K562 (cell line): ENCODE measurements at regions not wholly inside any gene's neighbourhood (a gene's known extent, or its start where the extent isn't known, plus 50 kb on each side); places are given as distances from the start of the nearest gene placed in this dataset.

Experiments
- ATAC-seq: fragments of 200-7000 bp; cut with Tn5 transposase; 3 replicates; pipeline ENCODE4 v1.9.1; 2020; ENCODE audit warnings: moderate library complexity
- BruUV-seq: library from RNA; stranded (reverse); fragments of 400-500 nt; replicated peaks from 2 replicates; lab custom pipeline; 2021; lab: Mats Ljungman, UMichigan
- CTCF ChIA-PET: fragments of 300-600 bp; formaldehyde crosslinking; extraction: SDS; loops from one replicate; lab custom pipeline; 2021; ENCODE audit warnings: low intra/inter-chr PET ratio; lab: Yijun Ruan, JAX
- POLR2A ChIA-PET: fragments of 300-600, 350-650 bp; sonication (Branson Sonifier 250); formaldehyde crosslinking; extraction: SDS; loops from one replicate; lab custom pipeline; 2021; ENCODE audit warnings: antibody characterized with exemption, inconsistent platforms; lab: Yijun Ruan, JAX
- DNase-seq, 4 experiments: peaks; one replicate each; pipeline versions ENCODE4 v3.0.0 to v3.0.0-alpha.2; 2011 to 2018; ENCODE audit warnings: low spot score in 3 of 4, mixed read lengths in 3 of 4; ENCODE audit errors: extremely low read depth in 1 of 4
- FAIRE-seq: peaks from 2 replicates; lab custom pipeline; 2011; peaks lifted over from hg19 to GRCh38; lab: Jason Lieb, UNC
- H2AFZ ChIP-seq: 2 replicates; pipeline ENCODE4 v1.6.0; 2011; ENCODE audit warnings: low read depth, low read length, control low read depth, inconsistent platforms
- H3K27ac ChIP-seq: fragments of 200-600 bp; 3 replicates; pipeline ENCODE4 v1.8.0; 2011; ENCODE audit warnings: low read depth, mild to moderate bottlenecking, control low read depth, inconsistent platforms, low read length, moderate library complexity, mixed read lengths; ENCODE audit errors: extremely low read depth
- H3K27me3 ChIP-seq, 2 experiments: fragments of 300-600 bp in 1 of 2; 2 replicates in 1 of 2; 3 replicates in 1 of 2; pipeline versions ENCODE4 v1.6.0 to v1.8.0; 2011; ENCODE audit warnings: inconsistent platforms in 2 of 2, low read length in 2 of 2, mild to moderate bottlenecking in 1 of 2, mixed read lengths in 1 of 2, moderate library complexity in 1 of 2; ENCODE audit not compliant: control insufficient read depth in 2 of 2, insufficient read depth in 2 of 2
- H3K36me3 ChIP-seq: fragments of 300-600 bp; 3 replicates; pipeline ENCODE4 v1.8.0; 2011; ENCODE audit warnings: mild to moderate bottlenecking, low read length, inconsistent platforms; ENCODE audit not compliant: control insufficient read depth, insufficient read depth
- H3K4me1 ChIP-seq, 2 experiments: fragments of 200-600 bp in 1 of 2; replicated peaks in 1 of 2; 2 replicates in 1 of 2; 3 replicates in 1 of 2; pipeline versions ENCODE4 v1.5.1 to v1.8.0; 2011; ENCODE audit warnings: inconsistent platforms in 2 of 2, low read length in 2 of 2, mild to moderate bottlenecking in 1 of 2, mixed read lengths in 1 of 2, moderate library complexity in 1 of 2; ENCODE audit not compliant: control insufficient read depth in 2 of 2, insufficient read depth in 2 of 2
- H3K4me2 ChIP-seq: 2 replicates; pipeline ENCODE4 v1.6.1; 2011; ENCODE audit warnings: low read length, control low read depth, inconsistent platforms, mixed read lengths; ENCODE audit not compliant: insufficient read depth
- H3K4me3 ChIP-seq: fragments of 200-600 bp; sonication (generic), shearing (Covaris generic); 2 replicates; pipeline ENCODE4 v1.5.1; 2016; ENCODE audit warnings: control low read depth, inconsistent platforms
- H3K79me2 ChIP-seq: fragments of 200-600 bp; 3 replicates; pipeline ENCODE4 v1.8.0; 2011; ENCODE audit warnings: low read length, inconsistent platforms; ENCODE audit not compliant: control insufficient read depth, insufficient read depth
- H3K9ac ChIP-seq, 2 experiments: 2 replicates each; pipeline versions ENCODE4 v1.6.0 to v1.6.1; 2011; ENCODE audit warnings: low read depth in 2 of 2, low read length in 2 of 2, control low read depth in 1 of 2, inconsistent platforms in 1 of 2, mild to moderate bottlenecking in 1 of 2, mixed read lengths in 1 of 2; ENCODE audit not compliant: insufficient read depth in 1 of 2
- H3K9me1 ChIP-seq: one replicate; pipeline ENCODE4 v1.6.0; 2011; ENCODE audit warnings: inconsistent platforms, mild to moderate bottlenecking, low read length, moderate library complexity; ENCODE audit not compliant: control insufficient read depth, insufficient read depth
- H3K9me3 ChIP-seq: replicated peaks from 2 replicates; pipeline ENCODE4 v1.5.1; 2011; ENCODE audit warnings: low read depth, low read length, inconsistent platforms; ENCODE audit not compliant: control insufficient read depth, insufficient read depth
- H4K20me1 ChIP-seq: replicated peaks from 2 replicates; pipeline ENCODE4 v1.6.1; 2011; ENCODE audit warnings: low read length, inconsistent platforms, mixed read lengths; ENCODE audit not compliant: control insufficient read depth, insufficient read depth
- GABPA ChIP-seq: fragments of 200-800 bp; sonication (Bioruptor generic); conservative IDR thresholded peaks from 2 replicates; pipeline ENCODE4 v1.6.1; 2016; ENCODE audit warnings: low read depth, missing genetic modification characterization, missing compliant biosample characterization
- PHB2 ChIP-seq: fragments of 450-650 bp; IDR thresholded peaks from 2 replicates; pipeline ENCODE4 v1.6.1; 2017; ENCODE audit warnings: low read depth
- POLR2AphosphoS5 ChIP-seq: IDR thresholded peaks from 2 replicates; pipeline ENCODE4 v1.6.1; 2011; ENCODE audit warnings: mild to moderate bottlenecking, low read depth, low read length, moderate library complexity; ENCODE audit not compliant: control insufficient read depth, insufficient read depth
- RUNX1 ChIP-seq: sonication (generic); IDR thresholded peaks from 2 replicates; pipeline ENCODE4 v1.6.1; 2016; ENCODE audit warnings: antibody characterized with exemption, low read depth
- TCF7 ChIP-seq: sonication (generic); IDR thresholded peaks from 2 replicates; pipeline ENCODE4 v1.6.1; 2016; ENCODE audit warnings: antibody characterized with exemption, borderline replicate concordance
- TOE1 ChIP-seq, 2 experiments: fragments of 450-650 bp in 1 of 2; sonication (generic) in 1 of 2; formaldehyde crosslinking in 1 of 2; IDR thresholded peaks; 2 replicates each; pipeline versions ENCODE4 v1.7.1 to v1.8.0; 2016 to 2022; ENCODE audit warnings: borderline replicate concordance in 2 of 2, mild to moderate bottlenecking in 2 of 2, antibody characterized with exemption in 1 of 2, inconsistent platforms in 1 of 2, low read depth in 1 of 2, missing genetic modification reagents in 1 of 2, moderate library complexity in 1 of 2
- XRCC4 ChIP-seq: IDR thresholded peaks from one replicate; pipeline ENCODE4 v1.6.1; 2011; ENCODE audit not compliant: insufficient read depth, insufficient read length; ENCODE audit errors: extremely low read depth
- ZFP36 ChIP-seq: fragments of 150-350 bp; IDR thresholded peaks from 2 replicates; pipeline ENCODE4 v1.6.1; 2018; ENCODE audit warnings: low read length, low read depth; ENCODE audit not compliant: partially characterized antibody
- ZNF212 ChIP-seq: fragments of 450-650 bp; formaldehyde crosslinking; IDR thresholded peaks from 2 replicates; pipeline ENCODE4 v1.4.0; 2020; ENCODE audit warnings: mild to moderate bottlenecking
- WGBS: fragments of 100-300 bp; shearing (Covaris generic); methylation state at CpG from one replicate; pipeline ENCODE4 v1.1.6; 2016; ENCODE audit warnings: low coverage, mixed read lengths; ENCODE audit not compliant: insufficient coverage; ENCODE audit errors: missing lambda C conversion rate; 5-methylcytosine and 5-hydroxymethylcytosine counted together
- in situ Hi-C: fragments of 300-500 bp; cut with MboI; formaldehyde crosslinking; loops from 4 replicates; pipeline ENCODE4 v1.15.0; 2018; ENCODE audit warnings: inconsistent platforms, mixed read lengths
- intact Hi-C: fragments of 100-400 bp; cut with micrococcal nuclease; formaldehyde crosslinking; loops from 2 replicates; pipeline ENCODE4 v1.14.2; 2022
- TF ChIP-seq, protein P1 (sequence below): fragments of 450-650 bp; IDR thresholded peaks from 2 replicates; pipeline ENCODE4 v1.6.1; 2016; ENCODE audit warnings: mild to moderate bottlenecking, moderate library complexity
- TF ChIP-seq, protein P2 (sequence below): sonication (generic); formaldehyde crosslinking; IDR thresholded peaks from 2 replicates; pipeline ENCODE4 v1.8.0; 2022; ENCODE audit warnings: missing genetic modification reagents, mild to moderate bottlenecking, borderline replicate concordance

DNA sequence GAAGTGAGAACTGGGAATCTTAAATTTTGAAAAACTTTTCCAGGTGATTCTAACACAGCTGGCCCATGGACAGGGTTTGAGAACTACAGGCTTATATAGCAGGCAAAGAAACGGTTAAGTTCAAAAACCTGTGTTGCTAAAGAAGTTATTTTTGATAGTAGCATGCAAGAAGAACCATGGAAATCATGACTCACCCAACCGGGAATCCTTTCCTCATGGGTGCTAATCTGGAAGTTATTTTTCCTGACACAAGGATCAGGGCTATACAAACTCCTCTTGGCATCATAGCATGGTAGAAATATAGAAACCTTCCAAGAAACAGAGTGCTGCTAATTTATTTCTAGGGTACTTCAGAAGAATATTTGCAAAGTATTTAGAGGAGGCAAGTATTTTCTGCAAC, 588.7 kb downstream of the CCER1 start:
- no peak overlapping the region for H3K4me3 ChIP-seq
- ATAC-seq (no peak), DNase-seq (no peak), FAIRE-seq (no peak)
- POLR2A ChIA-PET: no interaction called here
- no peak overlapping the region for H3K9ac ChIP-seq
- no peak overlapping the region for H2AFZ ChIP-seq
- H3K27me3 ChIP-seq: no peaks in the 10 kb centered on the region
- no peaks in the 10 kb centered on the region for H3K9me1 ChIP-seq
- CTCF ChIA-PET: no interaction called here
- H3K36me3 ChIP-seq: no peaks in the 10 kb centered on the region
- H3K27ac ChIP-seq: no peak overlapping the region
- no peaks in the 10 kb centered on the region for H3K4me1 ChIP-seq
- 0% methylated on average over 2 of the region's 2 CpGs for WGBS
- no peak overlapping the region for H3K4me2 ChIP-seq
- no peaks in the 10 kb centered on the region for H3K79me2 ChIP-seq
- BruUV-seq: no TSS peak
- no peaks in the 10 kb centered on the region; the same call in 1 of the 2 replicates for H3K9me3 ChIP-seq
- H4K20me1 ChIP-seq: no peaks in the 10 kb centered on the region
- intact Hi-C loops: no loop called here
- in situ Hi-C loops: no loop called here
- TF ChIP-seq RUNX1 (no peak), XRCC4 (no peak), ZNF212 (CRISPR knock-in tag) (no peak), ZFP36 (no peak), GABPA (tag) (no peak), POLR2AphosphoS5 (no peak), TOE1 (IDR thresholded peaks at IDR 0.05; ENCODE audit: borderline replicate concordance) (no peak), TOE1 (CRISPR knock-in tag; IDR thresholded peaks at IDR 0.05; ENCODE audit: borderline replicate concordance, low read depth) (no peak), PHB2 (no peak), TCF7 (no peak)
- TF ChIP-seq, protein P1, sequence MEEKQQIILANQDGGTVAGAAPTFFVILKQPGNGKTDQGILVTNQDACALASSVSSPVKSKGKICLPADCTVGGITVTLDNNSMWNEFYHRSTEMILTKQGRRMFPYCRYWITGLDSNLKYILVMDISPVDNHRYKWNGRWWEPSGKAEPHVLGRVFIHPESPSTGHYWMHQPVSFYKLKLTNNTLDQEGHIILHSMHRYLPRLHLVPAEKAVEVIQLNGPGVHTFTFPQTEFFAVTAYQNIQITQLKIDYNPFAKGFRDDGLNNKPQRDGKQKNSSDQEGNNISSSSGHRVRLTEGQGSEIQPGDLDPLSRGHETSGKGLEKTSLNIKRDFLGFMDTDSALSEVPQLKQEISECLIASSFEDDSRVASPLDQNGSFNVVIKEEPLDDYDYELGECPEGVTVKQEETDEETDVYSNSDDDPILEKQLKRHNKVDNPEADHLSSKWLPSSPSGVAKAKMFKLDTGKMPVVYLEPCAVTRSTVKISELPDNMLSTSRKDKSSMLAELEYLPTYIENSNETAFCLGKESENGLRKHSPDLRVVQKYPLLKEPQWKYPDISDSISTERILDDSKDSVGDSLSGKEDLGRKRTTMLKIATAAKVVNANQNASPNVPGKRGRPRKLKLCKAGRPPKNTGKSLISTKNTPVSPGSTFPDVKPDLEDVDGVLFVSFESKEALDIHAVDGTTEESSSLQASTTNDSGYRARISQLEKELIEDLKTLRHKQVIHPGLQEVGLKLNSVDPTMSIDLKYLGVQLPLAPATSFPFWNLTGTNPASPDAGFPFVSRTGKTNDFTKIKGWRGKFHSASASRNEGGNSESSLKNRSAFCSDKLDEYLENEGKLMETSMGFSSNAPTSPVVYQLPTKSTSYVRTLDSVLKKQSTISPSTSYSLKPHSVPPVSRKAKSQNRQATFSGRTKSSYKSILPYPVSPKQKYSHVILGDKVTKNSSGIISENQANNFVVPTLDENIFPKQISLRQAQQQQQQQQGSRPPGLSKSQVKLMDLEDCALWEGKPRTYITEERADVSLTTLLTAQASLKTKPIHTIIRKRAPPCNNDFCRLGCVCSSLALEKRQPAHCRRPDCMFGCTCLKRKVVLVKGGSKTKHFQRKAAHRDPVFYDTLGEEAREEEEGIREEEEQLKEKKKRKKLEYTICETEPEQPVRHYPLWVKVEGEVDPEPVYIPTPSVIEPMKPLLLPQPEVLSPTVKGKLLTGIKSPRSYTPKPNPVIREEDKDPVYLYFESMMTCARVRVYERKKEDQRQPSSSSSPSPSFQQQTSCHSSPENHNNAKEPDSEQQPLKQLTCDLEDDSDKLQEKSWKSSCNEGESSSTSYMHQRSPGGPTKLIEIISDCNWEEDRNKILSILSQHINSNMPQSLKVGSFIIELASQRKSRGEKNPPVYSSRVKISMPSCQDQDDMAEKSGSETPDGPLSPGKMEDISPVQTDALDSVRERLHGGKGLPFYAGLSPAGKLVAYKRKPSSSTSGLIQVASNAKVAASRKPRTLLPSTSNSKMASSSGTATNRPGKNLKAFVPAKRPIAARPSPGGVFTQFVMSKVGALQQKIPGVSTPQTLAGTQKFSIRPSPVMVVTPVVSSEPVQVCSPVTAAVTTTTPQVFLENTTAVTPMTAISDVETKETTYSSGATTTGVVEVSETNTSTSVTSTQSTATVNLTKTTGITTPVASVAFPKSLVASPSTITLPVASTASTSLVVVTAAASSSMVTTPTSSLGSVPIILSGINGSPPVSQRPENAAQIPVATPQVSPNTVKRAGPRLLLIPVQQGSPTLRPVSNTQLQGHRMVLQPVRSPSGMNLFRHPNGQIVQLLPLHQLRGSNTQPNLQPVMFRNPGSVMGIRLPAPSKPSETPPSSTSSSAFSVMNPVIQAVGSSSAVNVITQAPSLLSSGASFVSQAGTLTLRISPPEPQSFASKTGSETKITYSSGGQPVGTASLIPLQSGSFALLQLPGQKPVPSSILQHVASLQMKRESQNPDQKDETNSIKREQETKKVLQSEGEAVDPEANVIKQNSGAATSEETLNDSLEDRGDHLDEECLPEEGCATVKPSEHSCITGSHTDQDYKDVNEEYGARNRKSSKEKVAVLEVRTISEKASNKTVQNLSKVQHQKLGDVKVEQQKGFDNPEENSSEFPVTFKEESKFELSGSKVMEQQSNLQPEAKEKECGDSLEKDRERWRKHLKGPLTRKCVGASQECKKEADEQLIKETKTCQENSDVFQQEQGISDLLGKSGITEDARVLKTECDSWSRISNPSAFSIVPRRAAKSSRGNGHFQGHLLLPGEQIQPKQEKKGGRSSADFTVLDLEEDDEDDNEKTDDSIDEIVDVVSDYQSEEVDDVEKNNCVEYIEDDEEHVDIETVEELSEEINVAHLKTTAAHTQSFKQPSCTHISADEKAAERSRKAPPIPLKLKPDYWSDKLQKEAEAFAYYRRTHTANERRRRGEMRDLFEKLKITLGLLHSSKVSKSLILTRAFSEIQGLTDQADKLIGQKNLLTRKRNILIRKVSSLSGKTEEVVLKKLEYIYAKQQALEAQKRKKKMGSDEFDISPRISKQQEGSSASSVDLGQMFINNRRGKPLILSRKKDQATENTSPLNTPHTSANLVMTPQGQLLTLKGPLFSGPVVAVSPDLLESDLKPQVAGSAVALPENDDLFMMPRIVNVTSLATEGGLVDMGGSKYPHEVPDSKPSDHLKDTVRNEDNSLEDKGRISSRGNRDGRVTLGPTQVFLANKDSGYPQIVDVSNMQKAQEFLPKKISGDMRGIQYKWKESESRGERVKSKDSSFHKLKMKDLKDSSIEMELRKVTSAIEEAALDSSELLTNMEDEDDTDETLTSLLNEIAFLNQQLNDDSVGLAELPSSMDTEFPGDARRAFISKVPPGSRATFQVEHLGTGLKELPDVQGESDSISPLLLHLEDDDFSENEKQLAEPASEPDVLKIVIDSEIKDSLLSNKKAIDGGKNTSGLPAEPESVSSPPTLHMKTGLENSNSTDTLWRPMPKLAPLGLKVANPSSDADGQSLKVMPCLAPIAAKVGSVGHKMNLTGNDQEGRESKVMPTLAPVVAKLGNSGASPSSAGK: no peak
- TF ChIP-seq, protein P2, sequence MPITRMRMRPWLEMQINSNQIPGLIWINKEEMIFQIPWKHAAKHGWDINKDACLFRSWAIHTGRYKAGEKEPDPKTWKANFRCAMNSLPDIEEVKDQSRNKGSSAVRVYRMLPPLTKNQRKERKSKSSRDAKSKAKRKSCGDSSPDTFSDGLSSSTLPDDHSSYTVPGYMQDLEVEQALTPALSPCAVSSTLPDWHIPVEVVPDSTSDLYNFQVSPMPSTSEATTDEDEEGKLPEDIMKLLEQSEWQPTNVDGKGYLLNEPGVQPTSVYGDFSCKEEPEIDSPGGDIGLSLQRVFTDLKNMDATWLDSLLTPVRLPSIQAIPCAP: no peak
